Nephron (organoid): ENCODE measurements at regions not wholly inside any gene's neighbourhood (a gene's known extent, or its start where the extent isn't known, plus 50 kb on each side); places are given as distances from the start of the nearest gene placed in this dataset.
A peak's percentile ranks its signal among the peaks of the same experiment; 100 is the strongest.

Source experiments
- H3K27ac Mint-ChIP-seq, 3 experiments: 2 replicates each; pipeline ENCODE4 v1.8.0; 2020; ENCODE audit warnings: mixed read lengths in 3 of 3, mild to moderate bottlenecking in 2 of 3, moderate library complexity in 1 of 3
- H3K27me3 Mint-ChIP-seq: 2 replicates; pipeline ENCODE4 v1.8.0; 2021; ENCODE audit warnings: low read depth, mild to moderate bottlenecking, moderate library complexity, mixed read lengths
- H3K36me3 Mint-ChIP-seq: 2 replicates; pipeline ENCODE4 v1.8.0; 2020; ENCODE audit warnings: low read depth, mixed read lengths
- H3K4me1 Mint-ChIP-seq: 2 replicates; pipeline ENCODE4 v1.8.0; 2020; ENCODE audit warnings: mixed read lengths
- H3K4me3 Mint-ChIP-seq, 3 experiments: 2 replicates each; pipeline ENCODE4 v1.8.0; 2020; ENCODE audit warnings: mild to moderate bottlenecking in 3 of 3, mixed read lengths in 3 of 3, moderate library complexity in 2 of 3
- H3K9me3 Mint-ChIP-seq: 2 replicates; pipeline ENCODE4 v1.8.0; 2020; ENCODE audit warnings: mixed read lengths
- CTCF ChIP-seq, 3 experiments: fragments of 200-600 bp; sonication (generic); IDR thresholded peaks; one replicate each; pipeline ENCODE4 v1.5.0; 2021; ENCODE audit warnings: antibody characterized with exemption in 3 of 3; ENCODE audit not compliant: unreplicated experiment in 3 of 3

GRCh38 chr5:35339616-35340100 lies 109.4 kb upstream of the PRLR start:
- Mint-ChIP-seq H3K27me3 (peaks cover 5% of the 10 kb centered on the region), H3K4me3 (no peak overlapping the region), H3K9me3 (peaks cover 2% of the 10 kb centered on the region), H3K4me1 (no peaks in the 10 kb centered on the region), H3K27ac (no peak overlapping the region), H3K36me3 (no peaks in the 10 kb centered on the region)
- no peak for TF ChIP-seq CTCF (IDR thresholded peaks at IDR 0.05; ENCODE audit: unreplicated experiment in 3 of 3)

- Mint-ChIP-seq H3K4me3 (no peak overlapping the region), H3K9me3 (no peaks in the 10 kb centered on the region), H3K36me3 (no peaks in the 10 kb centered on the region), H3K27me3 (peaks cover 5% of the 10 kb centered on the region), H3K4me1 (no peaks in the 10 kb centered on the region), H3K27ac (no peak overlapping the region)
- TF ChIP-seq CTCF (IDR thresholded peaks at IDR 0.05; ENCODE audit: unreplicated experiment in 3 of 3), result no peak
Observed at GRCh38 chr5:35339006-35339405, 108.7 kb upstream of the PRLR start.

- H3K27me3 Mint-ChIP-seq, result peaks cover 5% of the 10 kb centered on the region
- no peaks in the 10 kb centered on the region for H3K36me3 Mint-ChIP-seq
- no peaks in the 10 kb centered on the region for H3K9me3 Mint-ChIP-seq
- TF ChIP-seq CTCF (IDR thresholded peaks at IDR 0.05; ENCODE audit: unreplicated experiment in 3 of 3), result no peak
- peak overlapping the region in 1 of 3 experiments; percentile 2 for H3K27ac Mint-ChIP-seq
- H3K4me3 Mint-ChIP-seq, result no peak overlapping the region
- no peaks in the 10 kb centered on the region for H3K4me1 Mint-ChIP-seq
Observed at GRCh38 chr5:35338157-35338453, 107.8 kb upstream of the PRLR start.

GRCh38 chr5:35337340-35338156 lies 107.3 kb upstream of the PRLR start:
- Mint-ChIP-seq H3K27me3 (peaks cover 5% of the 10 kb centered on the region), H3K36me3 (no peaks in the 10 kb centered on the region), H3K9me3 (no peaks in the 10 kb centered on the region), H3K4me1 (no peaks in the 10 kb centered on the region), H3K27ac (peak overlapping the region in 1 of 3 experiments; percentile 2), H3K4me3 (no peak overlapping the region)
- TF ChIP-seq CTCF (IDR thresholded peaks at IDR 0.05; ENCODE audit: unreplicated experiment in 3 of 3), result no peak

GRCh38 chr5:35336230-35336629 lies 105.9 kb upstream of the PRLR start:
- no peak for TF ChIP-seq CTCF (IDR thresholded peaks at IDR 0.05; ENCODE audit: unreplicated experiment in 3 of 3)
- H3K9me3 Mint-ChIP-seq, result no peaks in the 10 kb centered on the region
- H3K4me3 Mint-ChIP-seq, result no peak overlapping the region
- peaks cover 6% of the 10 kb centered on the region for H3K27me3 Mint-ChIP-seq
- H3K4me1 Mint-ChIP-seq, result no peaks in the 10 kb centered on the region
- H3K27ac Mint-ChIP-seq, result no peak overlapping the region
- no peaks in the 10 kb centered on the region for H3K36me3 Mint-ChIP-seq

- no peak for TF ChIP-seq CTCF (IDR thresholded peaks at IDR 0.05; ENCODE audit: unreplicated experiment in 3 of 3)
- H3K4me3 Mint-ChIP-seq, result no peak overlapping the region
- no peaks in the 10 kb centered on the region for H3K36me3 Mint-ChIP-seq
- H3K27ac Mint-ChIP-seq, result no peak overlapping the region
- no peaks in the 10 kb centered on the region for H3K9me3 Mint-ChIP-seq
- peaks cover 9% of the 10 kb centered on the region for H3K27me3 Mint-ChIP-seq
- H3K4me1 Mint-ChIP-seq, result no peaks in the 10 kb centered on the region
Observed at GRCh38 chr5:35335752-35336151, 105.5 kb upstream of the PRLR start.
